Large intestine (tissue), 3 donors: ENCODE measurements at regions not wholly inside any gene's neighbourhood (a gene's known extent, or its start where the extent isn't known, plus 50 kb on each side); places are given as distances from the start of the nearest gene placed in this dataset.

Source experiments
- DNase-seq, 2 donors: peaks; one replicate each; pipeline versions ENCODE4 v3.0.0 to v3.0.0-alpha.2; 2013
- H3K27ac ChIP-seq: one replicate; pipeline ENCODE4 v1.5.1; 2013; ENCODE audit warnings: low read length
- H3K27me3 ChIP-seq: 2 replicates; pipeline ENCODE4 v1.6.1; 2013; ENCODE audit warnings: low read length; ENCODE audit not compliant: control insufficient read depth, insufficient read depth
- H3K36me3 ChIP-seq: 2 replicates; pipeline ENCODE4 v1.6.1; 2013; ENCODE audit warnings: low read length; ENCODE audit not compliant: control insufficient read depth, insufficient read depth
- H3K4me1 ChIP-seq: one replicate; pipeline ENCODE4 v1.6.1; 2013; ENCODE audit warnings: low read length; ENCODE audit not compliant: control insufficient read depth, insufficient read depth
- H3K4me3 ChIP-seq: one replicate; pipeline ENCODE4 v1.5.1; 2013; ENCODE audit warnings: low read length
- H3K9me3 ChIP-seq: one replicate; pipeline ENCODE4 v1.6.1; 2013; ENCODE audit warnings: mild to moderate bottlenecking, low read depth, low read length, moderate library complexity; ENCODE audit not compliant: control insufficient read depth
- WGBS: methylation state at CpG from one replicate; pipeline ENCODE4 v1.1.5; 2013; ENCODE audit warnings: low lambda C conversion rate; ENCODE audit not compliant: insufficient coverage; 5-methylcytosine and 5-hydroxymethylcytosine counted together

- no peaks in the 10 kb centered on the region for H3K4me1 ChIP-seq
- no peak overlapping the region for H3K27ac ChIP-seq
- no peak for DNase-seq
- no peak overlapping the region for H3K4me3 ChIP-seq
- WGBS: no CpG with 5 or more reads among the region's 3 CpGs
- no peaks in the 10 kb centered on the region for H3K9me3 ChIP-seq
- H3K27me3 ChIP-seq: no peaks in the 10 kb centered on the region
- H3K36me3 ChIP-seq: no peaks in the 10 kb centered on the region
Measured at GRCh38 chr12:11568155-11568761, 81.2 kb upstream of the ETV6 start.

- no peak overlapping the region for H3K27ac ChIP-seq
- no peaks in the 10 kb centered on the region for H3K4me1 ChIP-seq
- H3K36me3 ChIP-seq: no peaks in the 10 kb centered on the region
- H3K4me3 ChIP-seq: no peak overlapping the region
- H3K27me3 ChIP-seq: no peaks in the 10 kb centered on the region
- DNase-seq: no peak
- peaks cover under 1% of the 10 kb centered on the region for H3K9me3 ChIP-seq
- no CpG with 5 or more reads among the region's 8 CpGs for WGBS
Measured at GRCh38 chr12:11568762-11569478, 80.6 kb upstream of the ETV6 start.

- H3K27me3 ChIP-seq: no peaks in the 10 kb centered on the region
- no peaks in the 10 kb centered on the region for H3K4me1 ChIP-seq
- H3K9me3 ChIP-seq: peaks cover 2% of the 10 kb centered on the region
- H3K36me3 ChIP-seq: no peaks in the 10 kb centered on the region
- no peak overlapping the region for H3K27ac ChIP-seq
- no peak for DNase-seq
- no peak overlapping the region for H3K4me3 ChIP-seq
Measured at GRCh38 chr12:11569716-11570115, 79.8 kb upstream of the ETV6 start.

GRCh38 chr12:11573880-11574279 is 75.6 kb upstream of the ETV6 start:
- peaks cover 2% of the 10 kb centered on the region for H3K9me3 ChIP-seq
- WGBS: 79% methylated on average over 2 of the region's 2 CpGs

GRCh38 chr12:11576104-11576503 is 73.4 kb upstream of the ETV6 start:
- Histone ChIP-seq H3K9me3 (peaks cover 2% of the 10 kb centered on the region), H3K36me3 (no peaks in the 10 kb centered on the region), H3K4me3 (no peak overlapping the region), H3K27me3 (no peaks in the 10 kb centered on the region), H3K4me1 (no peaks in the 10 kb centered on the region), H3K27ac (no peak overlapping the region)
- no CpG with 5 or more reads among the region's 1 CpG for WGBS
- DNase-seq: no peak

More at GRCh38 chr12:11573880-11574279, 75.6 kb upstream of the ETV6 start:
- Histone ChIP-seq H3K4me3 (no peak overlapping the region), H3K27me3 (no peaks in the 10 kb centered on the region), H3K27ac (no peak overlapping the region), H3K36me3 (no peaks in the 10 kb centered on the region), H3K4me1 (no peaks in the 10 kb centered on the region)
- DNase-seq: no peak

- 91% methylated on average over 1 of the region's 4 CpGs for WGBS
- Histone ChIP-seq H3K27me3 (no peaks in the 10 kb centered on the region), H3K36me3 (no peaks in the 10 kb centered on the region), H3K27ac (no peak overlapping the region), H3K4me3 (no peak overlapping the region), H3K9me3 (peaks cover 2% of the 10 kb centered on the region), H3K4me1 (no peaks in the 10 kb centered on the region)
- no peak for DNase-seq
Measured at GRCh38 chr12:11577658-11578260, 71.7 kb upstream of the ETV6 start.

GRCh38 chr12:11578461-11578993 is 70.9 kb upstream of the ETV6 start:
- Histone ChIP-seq H3K27me3 (no peaks in the 10 kb centered on the region), H3K4me3 (no peak overlapping the region), H3K36me3 (no peaks in the 10 kb centered on the region), H3K9me3 (peaks cover 2% of the 10 kb centered on the region), H3K4me1 (no peaks in the 10 kb centered on the region), H3K27ac (no peak overlapping the region)
- 93% methylated on average over 3 of the region's 3 CpGs for WGBS
- no peak for DNase-seq

GRCh38 chr12:11580125-11580751 is 69.2 kb upstream of the ETV6 start:
- H3K27ac ChIP-seq: no peak overlapping the region
- DNase-seq: no peak
- no CpG with 5 or more reads among the region's 2 CpGs for WGBS
- H3K4me3 ChIP-seq: no peak overlapping the region
- no peaks in the 10 kb centered on the region for H3K4me1 ChIP-seq
- H3K36me3 ChIP-seq: no peaks in the 10 kb centered on the region
- no peaks in the 10 kb centered on the region for H3K9me3 ChIP-seq
- no peaks in the 10 kb centered on the region for H3K27me3 ChIP-seq

- DNase-seq: peak; percentile 25 to 40
- Histone ChIP-seq H3K27me3 (no peaks in the 10 kb centered on the region), H3K9me3 (no peaks in the 10 kb centered on the region), H3K4me1 (no peaks in the 10 kb centered on the region), H3K36me3 (no peaks in the 10 kb centered on the region), H3K4me3 (no peak overlapping the region), H3K27ac (no peak overlapping the region)
- no CpG with 5 or more reads among the region's 2 CpGs for WGBS
Measured at GRCh38 chr12:11581179-11581755, 68.2 kb upstream of the ETV6 start.

GRCh38 chr12:11584221-11584855 is 65.1 kb upstream of the ETV6 start:
- no peak overlapping the region for H3K27ac ChIP-seq
- H3K9me3 ChIP-seq: no peaks in the 10 kb centered on the region
- 89% methylated on average over 4 of the region's 7 CpGs for WGBS
- no peaks in the 10 kb centered on the region for H3K27me3 ChIP-seq
- H3K4me1 ChIP-seq: no peaks in the 10 kb centered on the region
- no peaks in the 10 kb centered on the region for H3K36me3 ChIP-seq
- no peak for DNase-seq
- no peak overlapping the region for H3K4me3 ChIP-seq
